ENCODE measurements at regions not wholly inside any gene's neighbourhood (a gene's known extent, or its start where the extent isn't known, plus 50 kb on each side); places are given as distances from the start of the nearest gene placed in this dataset.

DNA sequence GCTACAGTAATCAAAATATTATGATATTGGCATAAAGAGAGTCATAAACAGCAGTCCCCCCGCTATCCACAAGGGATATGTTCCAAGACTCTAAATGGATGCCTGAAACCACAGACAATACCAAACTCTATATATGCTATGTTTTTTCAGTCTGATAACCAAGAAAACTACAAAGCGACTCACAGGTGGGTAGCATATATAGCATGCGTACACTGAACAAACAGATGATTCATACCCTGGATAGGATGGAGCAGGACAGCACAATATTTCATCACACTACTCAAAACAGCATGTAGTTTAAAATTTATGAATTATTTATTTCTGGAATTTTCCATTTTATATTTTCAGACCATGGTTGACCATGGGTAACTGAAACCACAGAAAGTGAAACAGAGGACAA lies 87.0 kb upstream of the PPP2R3A start:
- no peak for DNase-seq

DNA sequence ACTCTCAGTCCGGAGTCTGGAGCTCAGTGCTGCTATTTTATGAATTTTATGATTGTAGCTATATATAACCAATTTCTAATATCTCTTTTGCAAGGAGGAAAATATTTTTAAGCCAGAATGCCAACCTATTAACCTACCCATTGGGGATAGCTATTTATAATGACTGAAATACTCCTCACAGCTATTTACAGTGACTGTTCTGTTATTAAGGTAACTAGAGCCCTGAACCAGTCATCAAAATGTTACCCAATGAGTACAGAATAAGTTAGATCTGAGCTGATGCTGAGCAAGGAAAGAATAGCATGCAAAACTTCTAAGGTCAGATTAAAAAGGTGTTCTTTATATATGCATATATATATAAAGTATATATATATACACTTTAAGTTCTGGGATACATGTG lies 79.6 kb upstream of the PPP2R3A start:
- no peak for DNase-seq

DNA sequence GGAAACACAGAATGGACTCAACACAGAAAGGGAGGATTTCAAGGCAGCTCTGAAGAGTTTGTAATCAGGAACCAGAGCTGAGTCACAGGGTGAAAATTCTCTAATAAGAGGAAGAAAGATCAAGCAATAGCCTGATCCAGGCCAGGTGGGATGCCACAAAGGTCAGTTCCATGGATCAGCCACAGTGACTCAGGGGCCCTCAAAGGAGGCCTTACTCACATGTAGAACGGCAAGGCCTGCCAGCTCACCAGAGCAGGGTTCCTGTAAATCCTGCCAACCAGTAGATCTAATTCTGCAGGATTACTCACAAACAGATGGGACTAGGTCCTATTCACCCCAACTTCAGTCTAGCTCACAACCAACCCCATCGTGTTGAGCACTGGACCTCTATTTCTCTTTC lies 78.3 kb upstream of the PPP2R3A start:
- DNase-seq = no peak

DNA sequence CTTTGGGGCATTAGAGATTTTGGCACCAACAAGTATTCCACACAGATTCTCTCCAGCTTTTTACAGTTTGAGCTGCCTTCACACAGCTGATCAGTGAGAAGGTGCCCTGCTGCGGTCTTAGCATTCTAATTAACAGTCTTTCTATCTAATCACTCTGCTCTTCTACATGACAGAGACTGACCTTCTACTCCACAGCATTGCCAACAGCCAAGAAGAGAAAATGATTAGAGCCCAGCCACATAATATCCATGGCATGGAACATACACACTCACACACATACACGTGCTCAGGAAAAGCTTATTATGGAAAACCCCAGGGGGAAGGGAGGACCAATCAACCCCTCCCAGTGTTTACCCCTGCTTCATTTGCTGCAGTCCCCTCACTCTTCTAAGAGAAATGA lies 76.1 kb upstream of the PPP2R3A start:
- DNase-seq = no peak

DNA sequence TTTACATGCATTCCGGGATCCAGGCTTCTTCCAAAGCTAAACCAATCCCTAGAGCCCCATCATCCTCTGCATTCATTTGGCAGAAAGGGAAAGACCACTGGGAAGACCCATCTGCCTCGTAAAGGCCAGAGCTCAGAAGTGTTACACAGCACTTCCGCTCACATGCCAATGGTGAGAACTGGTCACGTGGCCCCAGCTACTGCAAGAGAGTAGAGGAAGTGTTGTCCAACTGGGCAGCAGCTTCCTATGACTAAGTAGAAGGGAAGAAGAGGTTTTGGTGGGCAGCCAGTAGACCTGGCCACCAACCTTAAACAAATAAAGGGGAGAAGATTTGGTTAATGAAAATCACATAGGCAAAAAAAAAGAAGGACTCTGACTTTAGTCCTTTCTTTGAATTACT lies 74.4 kb upstream of the PPP2R3A start:
- no peak for DNase-seq

DNA sequence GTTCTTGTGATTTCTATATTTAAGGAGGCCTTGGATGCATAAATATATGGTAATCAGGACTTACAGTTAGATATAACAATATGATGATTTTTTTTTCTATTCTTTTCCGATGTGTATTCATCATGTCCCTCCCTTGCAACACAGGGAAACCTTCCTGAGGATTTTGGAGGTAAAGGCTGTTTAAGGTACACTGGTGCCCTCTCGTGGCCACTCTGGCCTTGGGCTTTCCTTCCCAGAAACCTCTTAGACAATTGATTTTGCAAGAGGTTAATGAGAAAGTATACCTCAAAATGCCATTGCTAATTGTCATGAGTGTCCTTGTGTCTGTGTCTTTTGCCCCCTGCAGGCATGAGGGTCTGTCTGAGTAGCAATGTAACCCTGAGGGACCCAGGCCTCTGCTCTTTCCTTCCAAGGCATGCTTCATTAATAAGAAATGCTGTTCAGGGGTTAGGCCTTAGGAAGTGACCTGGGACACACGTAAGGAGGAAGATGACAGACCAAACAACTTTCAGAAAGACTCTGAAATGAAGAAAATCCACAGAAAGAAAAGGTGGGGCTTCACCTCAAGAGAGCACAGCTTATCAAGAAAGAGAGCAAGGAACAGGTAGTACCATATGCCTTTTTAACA lies 70.3 kb upstream of the PPP2R3A start:
- DNase-seq = peak; percentile 79

DNA sequence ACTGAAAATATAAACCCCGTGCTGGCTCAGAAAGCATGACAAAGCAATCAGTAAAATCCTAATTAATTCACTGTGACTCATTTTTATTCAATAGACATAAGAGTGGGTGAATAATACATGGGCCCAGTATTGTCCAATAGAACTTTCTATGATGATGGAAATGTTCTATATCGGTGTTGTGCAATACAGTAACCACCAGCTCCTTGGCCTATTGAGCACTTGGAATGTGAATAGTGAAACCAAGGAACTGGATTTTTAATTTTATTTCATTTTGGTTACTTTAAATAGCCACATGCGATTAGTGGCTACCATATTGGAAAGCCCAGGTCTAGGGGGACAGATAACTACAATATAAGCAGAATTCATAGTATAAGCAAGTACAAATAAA lies 69.8 kb upstream of the PPP2R3A start:
- no peak for DNase-seq

DNA sequence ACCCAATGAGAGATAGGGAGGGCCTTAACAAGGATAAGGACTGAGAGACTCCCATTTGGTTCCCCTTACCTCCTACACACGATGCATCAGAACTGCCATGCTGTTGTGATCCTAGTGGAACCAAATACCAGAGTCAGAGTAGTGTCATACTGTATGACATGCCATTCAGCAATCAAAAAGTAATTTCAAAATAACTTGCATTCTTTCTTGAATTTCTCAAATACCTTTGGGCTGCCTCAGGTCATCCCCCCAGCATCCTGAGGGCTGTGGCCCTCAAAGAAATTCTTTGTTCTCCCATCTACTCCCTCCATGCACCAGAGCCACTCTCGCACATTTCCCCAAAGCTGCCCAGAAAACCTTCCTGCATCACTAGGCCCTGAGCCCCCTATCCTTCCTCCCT lies 68.9 kb upstream of the PPP2R3A start:
- DNase-seq = no peak

DNA sequence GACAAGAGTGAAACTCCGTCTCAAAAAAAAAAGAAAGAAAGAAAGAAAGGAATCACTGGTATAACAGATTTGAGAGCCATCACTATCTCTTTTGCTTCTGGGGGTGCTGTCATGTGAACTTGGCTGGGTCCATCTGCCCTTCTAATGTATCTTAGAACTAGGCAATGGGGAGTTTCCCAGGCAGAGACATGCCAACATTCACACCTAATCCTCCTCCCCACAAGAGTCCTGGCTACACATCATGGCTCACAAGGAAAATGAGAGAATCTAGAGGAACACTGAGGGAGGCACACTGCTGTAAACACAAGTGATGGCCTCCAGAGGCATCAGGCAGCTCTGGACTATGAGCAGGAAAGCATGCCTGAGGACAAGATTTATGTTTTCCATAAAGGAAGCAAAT lies 67.8 kb upstream of the PPP2R3A start:
- no peak for DNase-seq

DNA sequence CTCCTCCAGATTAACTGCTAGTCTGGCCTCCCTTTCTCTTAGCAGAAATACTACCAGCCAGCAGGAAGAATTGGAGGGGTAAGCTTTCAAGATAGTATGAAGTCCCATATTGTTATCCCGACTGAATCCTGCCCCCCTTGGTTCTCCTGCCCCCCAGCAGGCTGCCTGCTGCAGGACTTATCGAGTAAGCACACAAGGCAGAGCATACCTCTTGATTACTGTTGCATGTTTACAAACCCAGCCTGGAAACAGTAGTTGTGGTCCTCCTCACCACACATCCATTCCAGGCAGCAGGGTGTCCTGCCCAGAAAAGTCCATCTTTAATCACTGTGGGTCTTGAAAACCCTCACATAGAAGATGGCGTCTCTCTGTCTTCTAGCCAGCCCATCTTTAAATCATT lies 66.8 kb upstream of the PPP2R3A start:
- no peak for DNase-seq

DNA sequence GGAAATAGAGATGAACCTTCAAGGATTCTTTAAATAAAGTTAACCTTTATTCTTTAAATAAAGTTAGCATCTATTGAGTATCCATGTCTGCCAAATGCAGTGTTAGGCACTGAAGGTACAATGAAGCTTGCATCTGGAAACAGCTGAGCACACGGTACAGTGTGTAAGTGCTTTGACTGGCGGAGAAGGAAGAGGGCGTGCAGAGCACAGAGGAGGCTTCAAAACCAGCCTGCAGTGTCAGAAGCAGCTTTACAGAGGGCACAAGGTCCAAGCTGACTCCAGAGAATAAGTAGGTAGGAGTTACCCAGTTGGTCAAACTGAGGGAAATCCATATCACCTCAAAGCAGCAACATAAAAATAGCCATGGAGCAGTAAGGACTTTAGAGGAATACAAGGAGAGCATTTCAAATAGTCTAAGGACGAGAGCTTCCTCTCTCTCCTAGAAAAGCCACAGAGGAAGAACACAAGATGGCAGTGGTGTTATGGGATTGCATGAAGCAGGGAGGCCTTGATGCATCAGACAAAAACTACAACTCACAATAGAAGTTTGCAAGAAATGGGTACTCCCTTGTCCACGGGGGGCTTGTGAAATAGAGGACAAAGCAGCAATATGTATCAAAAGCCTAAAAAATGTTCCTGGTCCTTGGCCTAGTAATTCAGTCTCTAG lies 60.3 kb upstream of the PPP2R3A start:
- DNase-seq = no peak

DNA sequence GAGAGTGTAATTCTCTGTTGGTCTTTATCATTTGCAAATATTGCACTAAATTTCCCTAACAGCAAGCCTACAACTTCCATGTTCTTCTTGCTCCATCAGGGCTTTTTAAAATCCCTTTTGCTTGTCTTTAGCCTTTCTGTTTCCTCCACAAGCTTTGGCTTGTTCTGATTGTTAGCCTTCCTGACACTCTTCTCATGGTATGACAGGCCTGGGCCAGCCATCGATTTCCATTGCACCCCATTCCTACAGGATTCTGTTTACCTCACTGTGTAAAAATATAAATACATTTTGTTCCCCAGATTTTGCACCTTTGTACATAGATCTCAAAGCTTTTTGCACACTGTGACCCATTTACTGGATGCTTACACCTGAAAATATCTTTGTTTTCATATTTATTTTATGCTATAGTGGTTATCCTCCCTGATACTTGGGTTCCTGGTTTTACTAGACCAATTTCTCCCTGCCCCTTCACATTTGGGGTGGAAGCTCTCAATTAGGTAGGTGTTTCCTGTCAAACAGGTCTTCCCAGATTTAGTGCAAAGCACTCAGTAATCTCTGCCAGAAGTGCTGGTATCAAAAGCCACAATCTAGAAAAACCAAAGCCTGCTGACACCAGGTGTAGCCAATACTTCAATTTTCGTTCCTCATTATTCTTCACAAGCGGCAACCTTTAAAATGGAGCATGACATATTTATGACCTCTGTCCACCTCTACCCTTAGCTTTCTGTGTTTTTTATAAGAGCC lies 57.9 kb upstream of the PPP2R3A start:
- no peak for DNase-seq

DNA sequence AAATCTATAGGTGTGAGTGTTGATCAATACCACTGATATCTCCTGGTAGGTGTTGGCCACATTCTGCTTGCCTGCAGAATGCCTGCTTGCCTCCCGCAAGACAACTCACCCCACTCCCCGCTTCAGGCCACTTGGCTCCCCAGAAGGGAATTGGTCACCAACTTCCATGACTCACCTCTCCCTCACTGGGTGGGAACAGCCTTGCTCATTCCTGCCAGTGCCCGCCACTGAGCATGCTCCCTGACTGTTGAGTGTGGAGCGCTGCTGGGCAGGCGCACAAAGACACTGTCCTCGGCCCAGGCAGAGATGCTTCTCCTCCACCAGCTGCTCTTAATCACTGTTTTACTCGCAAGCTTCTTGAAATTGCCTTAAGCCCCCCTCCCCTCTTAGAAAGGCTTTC lies 57.3 kb upstream of the PPP2R3A start:
- no peak for DNase-seq

DNA sequence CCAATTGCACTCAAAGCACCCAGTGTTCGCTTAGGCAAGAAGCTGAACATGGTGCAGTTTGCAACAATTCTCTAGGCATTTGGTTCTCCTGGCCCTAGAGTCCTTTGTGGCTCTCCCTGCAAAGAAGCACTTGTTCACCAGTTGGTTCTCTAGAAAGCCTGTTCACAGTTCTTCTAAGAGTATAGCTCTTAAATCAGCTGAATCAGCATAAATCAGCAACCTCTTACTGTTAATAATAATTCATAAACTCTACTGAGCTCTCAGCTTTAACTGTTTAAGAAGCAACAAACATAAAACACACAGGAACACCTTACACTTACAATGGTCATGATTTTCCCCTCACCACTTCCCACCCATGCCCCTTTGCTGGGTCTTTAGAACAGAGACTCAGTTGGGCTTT lies 56.8 kb upstream of the PPP2R3A start:
- DNase-seq = no peak

DNA sequence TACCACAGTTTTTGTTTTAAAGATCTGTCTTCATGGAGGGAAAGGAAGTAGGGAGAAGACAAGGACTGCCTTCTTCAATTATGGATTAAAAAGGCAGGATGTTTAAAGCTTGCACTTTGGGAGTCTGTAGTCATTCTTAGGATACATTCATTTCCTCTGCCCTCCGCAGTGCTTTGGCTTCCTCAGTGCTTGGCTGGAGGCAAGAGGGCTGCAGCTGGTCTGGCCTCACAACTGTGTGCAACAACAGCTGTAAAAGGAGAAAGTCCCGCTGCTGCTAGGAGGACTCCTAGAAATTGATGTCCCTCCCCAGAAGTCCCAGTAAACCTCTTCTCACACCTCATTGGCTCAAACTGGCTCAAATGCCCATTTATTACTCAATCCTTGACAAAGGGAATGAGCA lies 54.4 kb upstream of the PPP2R3A start:
- peak; percentile 53 for DNase-seq

DNA sequence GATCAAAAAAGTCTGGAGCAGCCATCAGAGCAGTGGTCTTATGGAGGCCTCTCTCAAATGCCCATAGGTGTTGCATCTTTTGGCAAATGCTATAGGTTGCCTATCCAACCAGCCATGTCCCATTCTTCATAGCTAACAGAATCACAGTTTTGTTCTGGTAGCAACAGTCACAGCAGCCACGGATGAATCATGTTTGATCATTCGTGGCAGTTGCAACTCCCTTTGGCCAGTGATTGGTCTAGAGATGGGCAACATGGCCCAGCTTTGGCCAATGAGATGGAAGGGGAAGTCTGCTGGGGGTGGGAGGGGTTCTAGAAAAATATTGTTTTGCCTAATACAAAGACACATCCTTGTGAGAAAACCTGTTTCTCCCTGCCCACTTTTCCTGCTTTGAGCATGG lies 50.3 kb upstream of the PPP2R3A start:
- no peak for DNase-seq
